Activated CD8-positive, alpha-beta T cell treated with anti-CD3 and anti-CD28 coated beads for 36 hours (primary cell): ENCODE measurements at regions not wholly inside any gene's neighbourhood (a gene's known extent, or its start where the extent isn't known, plus 50 kb on each side); places are given as distances from the start of the nearest gene placed in this dataset.
A peak's percentile ranks its signal among the peaks of the same experiment; 100 is the strongest.

ENCODE experiments used
- ATAC-seq: fragments of 200-7000 bp; cut with Tn5 transposase; one replicate; pipeline ENCODE4 v1.10.0; 2021; ENCODE audit warnings: mild to moderate bottlenecking, moderate library complexity
- CTCF ChIA-PET: fragments of 350-600 bp; sonication (Branson Sonifier 250); formaldehyde crosslinking; loops from one replicate; lab custom pipeline; 2021; ENCODE audit warnings: antibody characterized with exemption; lab: Charles Lee
- POLR2A ChIA-PET: fragments of 350-600 bp; sonication (Branson Sonifier 250); formaldehyde crosslinking; loops from one replicate; lab custom pipeline; 2021; ENCODE audit warnings: antibody characterized with exemption; lab: Charles Lee
- DNase-seq: peaks from one replicate; pipeline ENCODE4 v3.0.0-alpha.2; 2020
- H3K27ac Mint-ChIP-seq: one replicate; pipeline ENCODE4 v1.8.0; 2021; ENCODE audit warnings: mild to moderate bottlenecking, mixed read lengths
- H3K27me3 Mint-ChIP-seq: one replicate; pipeline ENCODE4 v1.8.0; 2021; ENCODE audit warnings: mixed read lengths
- H3K36me3 Mint-ChIP-seq: one replicate; pipeline ENCODE4 v1.8.0; 2021; ENCODE audit warnings: low read depth, mixed read lengths
- H3K4me1 Mint-ChIP-seq: one replicate; pipeline ENCODE4 v1.8.0; 2021; ENCODE audit warnings: low read depth, mixed read lengths
- H3K4me3 Mint-ChIP-seq: one replicate; pipeline ENCODE4 v1.8.0; 2021; ENCODE audit warnings: mild to moderate bottlenecking, moderate library complexity, mixed read lengths
- H3K9me3 Mint-ChIP-seq: one replicate; pipeline ENCODE4 v1.8.0; 2021; ENCODE audit warnings: mixed read lengths
- intact Hi-C: fragments of 100-400 bp; cut with micrococcal nuclease; formaldehyde crosslinking; loops from one replicate; pipeline ENCODE4 v1.10.0; 2022
- TF ChIP-seq, protein P1 (sequence below): fragments of 200-600 bp; IDR thresholded peaks from one replicate; pipeline ENCODE4 v1.8.0; 2022; ENCODE audit warnings: antibody characterized with exemption, mild to moderate bottlenecking

DNA sequence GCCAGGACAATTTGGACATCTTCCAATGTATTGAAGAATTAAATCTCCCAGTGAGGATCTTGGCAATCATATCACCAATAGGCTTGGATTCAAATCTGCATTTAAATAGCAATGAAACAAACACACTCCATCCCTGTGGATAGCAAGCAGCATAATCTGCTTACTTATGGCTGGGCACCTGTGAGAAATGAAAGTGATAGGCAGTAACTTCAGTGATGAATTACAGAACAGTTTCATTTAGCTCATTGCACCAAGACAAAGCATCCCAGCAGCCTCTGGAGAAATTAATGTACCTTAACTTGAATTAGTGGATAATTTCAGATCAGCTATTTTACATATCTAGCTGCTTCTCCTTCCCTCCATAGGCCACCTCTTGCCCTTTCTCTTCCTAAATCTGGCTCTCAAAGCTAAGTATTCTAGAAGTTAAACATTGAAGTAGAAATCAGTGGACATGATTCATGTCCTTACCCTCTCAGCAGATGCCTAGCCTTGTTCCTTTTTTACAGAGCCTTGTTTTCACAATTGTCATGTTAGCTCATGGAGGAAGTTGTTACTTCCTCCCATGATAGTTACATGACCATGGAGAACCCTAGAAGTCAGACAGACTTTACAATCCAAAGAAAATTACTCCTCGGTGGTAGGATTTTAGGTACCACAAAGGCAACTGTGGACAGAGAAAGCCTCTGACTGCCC, 88.5 kb upstream of the TACR1 start:
- H3K9me3 Mint-ChIP-seq = peaks cover 2% of the 10 kb centered on the region
- intact Hi-C loops = no loop called here
- H3K4me3 Mint-ChIP-seq = no peak overlapping the region
- no peak overlapping the region for H3K27ac Mint-ChIP-seq
- H3K36me3 Mint-ChIP-seq = peaks cover 16% of the 10 kb centered on the region
- H3K27me3 Mint-ChIP-seq = no peaks in the 10 kb centered on the region
- ChIA-PET POLR2A (no interaction called here), CTCF (no interaction called here)
- H3K4me1 Mint-ChIP-seq = no peaks in the 10 kb centered on the region
- DNase-seq (no peak), ATAC-seq (no peak)
- TF ChIP-seq, protein P1, sequence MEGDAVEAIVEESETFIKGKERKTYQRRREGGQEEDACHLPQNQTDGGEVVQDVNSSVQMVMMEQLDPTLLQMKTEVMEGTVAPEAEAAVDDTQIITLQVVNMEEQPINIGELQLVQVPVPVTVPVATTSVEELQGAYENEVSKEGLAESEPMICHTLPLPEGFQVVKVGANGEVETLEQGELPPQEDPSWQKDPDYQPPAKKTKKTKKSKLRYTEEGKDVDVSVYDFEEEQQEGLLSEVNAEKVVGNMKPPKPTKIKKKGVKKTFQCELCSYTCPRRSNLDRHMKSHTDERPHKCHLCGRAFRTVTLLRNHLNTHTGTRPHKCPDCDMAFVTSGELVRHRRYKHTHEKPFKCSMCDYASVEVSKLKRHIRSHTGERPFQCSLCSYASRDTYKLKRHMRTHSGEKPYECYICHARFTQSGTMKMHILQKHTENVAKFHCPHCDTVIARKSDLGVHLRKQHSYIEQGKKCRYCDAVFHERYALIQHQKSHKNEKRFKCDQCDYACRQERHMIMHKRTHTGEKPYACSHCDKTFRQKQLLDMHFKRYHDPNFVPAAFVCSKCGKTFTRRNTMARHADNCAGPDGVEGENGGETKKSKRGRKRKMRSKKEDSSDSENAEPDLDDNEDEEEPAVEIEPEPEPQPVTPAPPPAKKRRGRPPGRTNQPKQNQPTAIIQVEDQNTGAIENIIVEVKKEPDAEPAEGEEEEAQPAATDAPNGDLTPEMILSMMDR = no peak

DNA sequence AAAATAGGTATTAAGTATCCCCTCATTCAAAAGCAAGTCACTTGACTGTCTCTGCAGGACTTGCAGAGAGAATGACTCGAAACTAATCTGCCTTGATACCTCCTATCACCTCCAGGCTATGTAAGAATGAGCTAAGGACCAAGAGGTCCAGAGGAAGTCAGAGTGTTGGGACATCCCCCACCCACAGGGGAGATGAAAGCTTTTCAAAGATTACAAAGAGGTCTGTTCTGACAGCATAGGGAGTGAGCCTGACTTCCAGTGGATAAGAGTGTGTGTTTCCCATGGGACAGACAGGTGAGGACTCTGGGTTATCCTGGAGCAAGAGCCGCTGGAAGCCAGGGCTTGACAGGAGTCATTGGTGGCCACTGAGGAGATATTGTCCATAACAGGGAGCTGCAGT, 85.0 kb upstream of the TACR1 start:
- no peak for ATAC-seq
- peak; percentile 21 for DNase-seq
- TF ChIP-seq, protein P1 = no peak
- intact Hi-C loops = no loop called here
- H3K4me3 Mint-ChIP-seq = no peak overlapping the region
- ChIA-PET CTCF (no interaction called here), POLR2A (no interaction called here)
- H3K27ac Mint-ChIP-seq = no peak overlapping the region
- peaks cover 2% of the 10 kb centered on the region for H3K9me3 Mint-ChIP-seq
- no peaks in the 10 kb centered on the region for H3K27me3 Mint-ChIP-seq
- no peaks in the 10 kb centered on the region for H3K4me1 Mint-ChIP-seq
- H3K36me3 Mint-ChIP-seq = peaks cover 25% of the 10 kb centered on the region

DNA sequence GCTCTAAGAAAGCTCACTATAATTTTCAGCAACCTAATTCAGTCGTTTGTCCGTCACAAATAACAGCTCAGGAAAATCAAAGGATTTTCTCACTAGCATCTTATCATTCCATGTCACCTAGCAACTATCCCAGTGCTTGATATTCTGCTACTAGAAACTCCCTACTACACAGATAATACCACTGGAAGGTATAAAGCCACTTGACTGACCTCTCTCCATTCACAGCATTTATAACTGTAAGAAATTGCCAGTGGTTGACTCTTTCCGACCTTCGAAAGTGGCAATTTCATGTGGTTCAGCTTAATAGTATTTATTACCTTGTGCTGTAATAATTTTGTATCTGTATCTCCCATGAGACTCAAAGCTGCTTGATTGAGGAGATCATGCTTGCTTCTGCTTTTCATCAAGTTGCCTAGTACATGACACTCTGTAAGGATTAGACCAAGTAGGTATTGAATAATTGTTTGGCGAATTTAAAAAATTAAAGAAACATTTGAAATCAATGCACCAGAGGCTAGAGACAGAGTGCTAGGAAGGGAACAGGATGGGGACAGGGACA, 79.6 kb upstream of the TACR1 start:
- no peaks in the 10 kb centered on the region for H3K4me1 Mint-ChIP-seq
- H3K36me3 Mint-ChIP-seq = peaks cover 46% of the 10 kb centered on the region
- H3K9me3 Mint-ChIP-seq = peaks cover 14% of the 10 kb centered on the region
- CTCF ChIA-PET = no interaction called here
- POLR2A ChIA-PET = no interaction called here
- no peak overlapping the region for H3K27ac Mint-ChIP-seq
- no peak overlapping the region for H3K4me3 Mint-ChIP-seq
- no peaks in the 10 kb centered on the region for H3K27me3 Mint-ChIP-seq
- intact Hi-C loops = no loop called here
- no peak for ATAC-seq
- TF ChIP-seq, protein P1 = no peak
- DNase-seq = no peak

DNA sequence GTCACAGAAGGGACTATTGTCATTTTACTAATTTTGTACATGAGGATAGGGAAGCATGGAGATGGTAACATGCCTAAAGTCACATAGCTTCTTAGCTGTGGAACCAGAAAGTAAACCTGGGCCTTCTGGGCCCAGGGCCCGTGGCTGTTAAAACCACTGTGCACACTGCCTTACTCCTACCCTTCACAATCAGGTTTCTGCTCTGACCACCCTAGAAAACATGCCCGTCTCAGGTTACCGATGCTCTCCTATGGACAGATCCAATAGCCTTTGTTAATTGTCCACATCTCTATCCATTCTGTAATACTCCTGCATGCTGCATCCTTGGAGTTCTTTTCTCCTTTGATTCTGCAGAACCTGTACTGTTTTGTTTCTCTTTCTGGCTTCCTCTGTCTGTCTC, 79.0 kb upstream of the TACR1 start:
- POLR2A ChIA-PET = no interaction called here
- CTCF ChIA-PET = no interaction called here
- Mint-ChIP-seq H3K4me3 (no peak overlapping the region), H3K27ac (no peak overlapping the region), H3K27me3 (no peaks in the 10 kb centered on the region), H3K36me3 (peaks cover 46% of the 10 kb centered on the region), H3K9me3 (peaks cover 17% of the 10 kb centered on the region), H3K4me1 (no peaks in the 10 kb centered on the region)
- ATAC-seq (no peak), DNase-seq (no peak)
- TF ChIP-seq, protein P1 = no peak
- intact Hi-C loops = no loop called here

DNA sequence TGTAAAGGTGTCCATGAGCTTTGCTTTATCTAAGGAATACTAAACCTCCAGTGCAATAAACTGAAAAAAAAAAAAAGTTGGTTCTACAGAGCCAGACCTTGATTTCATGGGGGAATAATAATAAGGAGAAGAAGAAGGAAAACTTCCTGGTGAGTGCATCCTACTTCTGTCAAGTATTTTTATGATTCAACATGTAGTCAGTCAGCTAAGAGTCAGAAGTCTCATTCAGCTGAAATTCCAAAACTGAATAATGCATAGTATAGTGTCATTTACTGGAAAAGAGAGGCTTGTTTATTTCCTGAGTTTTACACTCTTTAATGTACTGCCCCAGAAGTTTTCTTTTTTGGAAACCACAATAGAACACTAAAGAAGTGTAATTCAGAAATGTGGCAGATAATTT, 77.8 kb upstream of the TACR1 start:
- H3K9me3 Mint-ChIP-seq = peaks cover 20% of the 10 kb centered on the region
- no peak overlapping the region for H3K4me3 Mint-ChIP-seq
- intact Hi-C loops = no loop called here
- H3K27me3 Mint-ChIP-seq = no peaks in the 10 kb centered on the region
- ChIA-PET CTCF (no interaction called here), POLR2A (no interaction called here)
- TF ChIP-seq, protein P1 = no peak
- H3K27ac Mint-ChIP-seq = no peak overlapping the region
- H3K36me3 Mint-ChIP-seq = peaks cover 43% of the 10 kb centered on the region
- no peaks in the 10 kb centered on the region for H3K4me1 Mint-ChIP-seq
- DNase-seq (no peak), ATAC-seq (no peak)
